H1 (cell line): ENCODE measurements at regions not wholly inside any gene's neighbourhood (a gene's known extent, or its start where the extent isn't known, plus 50 kb on each side); places are given as distances from the start of the nearest gene placed in this dataset.

Source experiments
- ATF3 ChIP-seq: IDR thresholded peaks from 2 replicates; pipeline ENCODE4 v1.6.1; 2011; ENCODE audit warnings: low read depth, mild to moderate bottlenecking, low read length; ENCODE audit not compliant: insufficient read depth
- BACH1 ChIP-seq: IDR thresholded peaks from 2 replicates; pipeline ENCODE4 v1.6.1; 2012; ENCODE audit warnings: low read length, improper control_type of control experiment
- CREB1 ChIP-seq: IDR thresholded peaks from 2 replicates; pipeline ENCODE4 v1.6.1; 2012; ENCODE audit warnings: inconsistent platforms
- CTCF ChIP-seq, 3 experiments: IDR thresholded peaks; 1 replicate in 2 of 3; 2 replicates in 1 of 3; pipeline versions ENCODE4 v1.5.1 to v1.6.1; 2011; ENCODE audit warnings: low read length in 3 of 3, mild to moderate bottlenecking in 3 of 3, inconsistent platforms in 2 of 3, low read depth in 1 of 3, moderate library complexity in 1 of 3; ENCODE audit not compliant: insufficient read depth in 1 of 3; ENCODE audit errors: control extremely low read depth in 1 of 3
- EGR1 ChIP-seq: IDR thresholded peaks from 2 replicates; pipeline ENCODE4 v1.6.1; 2011; ENCODE audit warnings: low read depth, low read length, borderline replicate concordance
- MAX ChIP-seq: IDR thresholded peaks from 2 replicates; pipeline ENCODE4 v1.6.1; 2012; ENCODE audit warnings: inconsistent platforms
- SP1 ChIP-seq: IDR thresholded peaks from 2 replicates; pipeline ENCODE4 v1.6.1; 2011; ENCODE audit warnings: low read depth, low read length

DNA sequence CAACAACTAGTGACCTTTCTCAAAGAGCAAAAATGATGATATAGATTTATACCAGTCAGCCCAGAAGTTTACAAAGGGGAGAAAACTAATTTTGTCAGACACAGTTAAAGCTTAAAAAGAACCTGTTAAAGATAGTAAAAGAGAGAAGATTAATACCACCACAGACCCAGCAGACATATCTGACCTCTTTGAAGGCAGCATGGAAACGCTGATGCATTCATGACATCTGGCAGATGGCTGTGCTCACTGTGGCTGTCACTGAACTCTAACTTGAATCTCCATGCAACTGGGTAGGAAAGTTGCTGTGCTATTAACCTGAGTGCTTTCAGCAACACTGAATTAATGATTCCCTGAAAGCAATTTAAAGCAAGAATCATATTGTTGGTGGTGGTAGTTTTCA, 159.8 kb upstream of the PRDM1 start (continued):
- no peak for TF ChIP-seq BACH1
- no peak for TF ChIP-seq ATF3
- TF ChIP-seq EGR1: no peak
- no peak for TF ChIP-seq CTCF (IDR thresholded peaks at IDR 0.05; ENCODE audit: control extremely low read depth in 1 of 3, insufficient read depth in 1 of 3, low read depth in 1 of 3, low read length in 3 of 3)
- TF ChIP-seq MAX: no peak
- TF ChIP-seq CREB1: no peak
- no peak for TF ChIP-seq SP1
